K562 (cell line): ENCODE measurements at regions not wholly inside any gene's neighbourhood (a gene's known extent, or its start where the extent isn't known, plus 50 kb on each side); places are given as distances from the start of the nearest gene placed in this dataset.

Experiments
- BRF2 ChIP-seq: IDR thresholded peaks from 3 replicates; pipeline ENCODE4 v1.6.1; 2011; ENCODE audit warnings: borderline replicate concordance, mild to moderate bottlenecking; ENCODE audit not compliant: insufficient read length, insufficient read depth
- MGA ChIP-seq: fragments of 450-650 bp; IDR thresholded peaks from 2 replicates; pipeline ENCODE4 v1.6.1; 2016; ENCODE audit warnings: mild to moderate bottlenecking, moderate library complexity

- TF ChIP-seq MGA (no peak), BRF2 (no peak)
Observed at GRCh38 chr20:11437090-11437489, 480.6 kb upstream of the BTBD3 start (continued).
